ENCODE measurements at regions not wholly inside any gene's neighbourhood (a gene's known extent, or its start where the extent isn't known, plus 50 kb on each side); places are given as distances from the start of the nearest gene placed in this dataset.

DNA sequence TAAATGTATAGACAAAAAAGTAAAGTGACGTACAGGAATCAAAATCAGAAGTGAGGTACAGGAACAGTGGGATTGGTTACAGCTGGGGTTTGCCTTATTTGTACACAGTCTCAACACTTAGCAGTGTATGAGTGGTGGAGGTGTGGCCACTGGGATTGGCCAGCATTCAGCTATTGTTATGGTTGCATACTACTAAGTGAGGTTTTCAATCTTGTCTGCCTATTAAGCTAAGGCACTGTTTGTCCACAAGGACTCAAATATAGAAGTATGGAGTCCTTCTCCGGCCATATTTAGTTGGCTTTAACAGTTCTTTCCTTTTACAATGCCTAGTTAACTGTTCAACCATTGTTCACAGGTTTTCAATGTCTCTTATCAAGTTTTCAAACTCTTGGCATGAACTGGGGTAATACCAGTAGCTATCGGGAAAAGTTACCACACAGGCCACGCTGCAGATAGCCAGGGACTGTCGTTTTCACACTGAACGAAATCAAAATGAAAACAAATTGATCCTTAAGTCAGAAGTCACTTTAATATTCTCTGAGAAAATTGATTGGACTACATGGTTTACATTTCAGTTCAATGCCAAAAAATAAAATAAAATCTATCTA, 176.0 kb upstream of the FREM1 start:
- Histone ChIP-seq H3K4me3 (ENCODE audit: low read depth in 2 of 2, low read length in 2 of 2) (no peak overlapping the region), H3K27me3 (ENCODE audit: control insufficient read depth, insufficient read depth, low read length) (no peaks in the 10 kb centered on the region), H3K36me3 (ENCODE audit: control insufficient read depth, insufficient read depth, low read length) (no peaks in the 10 kb centered on the region), H3K4me1 (ENCODE audit: control insufficient read depth, insufficient read depth, low read length) (no peaks in the 10 kb centered on the region), H3K27ac (ENCODE audit: low read length) (no peak overlapping the region), H3K9me3 (ENCODE audit: control insufficient read depth, insufficient read depth, low read depth, low read length) (no peaks in the 10 kb centered on the region)
- no TSS peak for BruUV-seq (replicated peaks)
- TF ChIP-seq, protein P1, sequence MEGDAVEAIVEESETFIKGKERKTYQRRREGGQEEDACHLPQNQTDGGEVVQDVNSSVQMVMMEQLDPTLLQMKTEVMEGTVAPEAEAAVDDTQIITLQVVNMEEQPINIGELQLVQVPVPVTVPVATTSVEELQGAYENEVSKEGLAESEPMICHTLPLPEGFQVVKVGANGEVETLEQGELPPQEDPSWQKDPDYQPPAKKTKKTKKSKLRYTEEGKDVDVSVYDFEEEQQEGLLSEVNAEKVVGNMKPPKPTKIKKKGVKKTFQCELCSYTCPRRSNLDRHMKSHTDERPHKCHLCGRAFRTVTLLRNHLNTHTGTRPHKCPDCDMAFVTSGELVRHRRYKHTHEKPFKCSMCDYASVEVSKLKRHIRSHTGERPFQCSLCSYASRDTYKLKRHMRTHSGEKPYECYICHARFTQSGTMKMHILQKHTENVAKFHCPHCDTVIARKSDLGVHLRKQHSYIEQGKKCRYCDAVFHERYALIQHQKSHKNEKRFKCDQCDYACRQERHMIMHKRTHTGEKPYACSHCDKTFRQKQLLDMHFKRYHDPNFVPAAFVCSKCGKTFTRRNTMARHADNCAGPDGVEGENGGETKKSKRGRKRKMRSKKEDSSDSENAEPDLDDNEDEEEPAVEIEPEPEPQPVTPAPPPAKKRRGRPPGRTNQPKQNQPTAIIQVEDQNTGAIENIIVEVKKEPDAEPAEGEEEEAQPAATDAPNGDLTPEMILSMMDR (IDR thresholded peaks at IDR 0.05) = no peak
- TF ChIP-seq SIN3A (IDR thresholded peaks at IDR 0.05; ENCODE audit: borderline replicate concordance, insufficient read depth, low read depth, low read length) (no peak), POLR2AphosphoS5 (IDR thresholded peaks at IDR 0.05; ENCODE audit: low read depth, low read length) (no peak), REST (IDR thresholded peaks at IDR 0.05; ENCODE audit: insufficient read depth in 1 of 2, low read depth in 2 of 2, low read length in 1 of 2) (no peak), TCF7L2 (IDR thresholded peaks at IDR 0.05; ENCODE audit: low read depth, low read length) (no peak)
- POLR2A ChIA-PET = no interaction called here
- DNase-seq (ENCODE audit: low read depth, low spot score) (no peak), ATAC-seq (no peak)
- intact Hi-C loops (cut with micrococcal nuclease; ENCODE audit: unreplicated experiment) = no loop called here
- in situ Hi-C loops (cut with HindIII; ENCODE audit: low pct_unique_long_range_greater_than_20kb, low sequenced_read_pairs) = no loop called here
- CTCF ChIA-PET = no interaction called here

DNA sequence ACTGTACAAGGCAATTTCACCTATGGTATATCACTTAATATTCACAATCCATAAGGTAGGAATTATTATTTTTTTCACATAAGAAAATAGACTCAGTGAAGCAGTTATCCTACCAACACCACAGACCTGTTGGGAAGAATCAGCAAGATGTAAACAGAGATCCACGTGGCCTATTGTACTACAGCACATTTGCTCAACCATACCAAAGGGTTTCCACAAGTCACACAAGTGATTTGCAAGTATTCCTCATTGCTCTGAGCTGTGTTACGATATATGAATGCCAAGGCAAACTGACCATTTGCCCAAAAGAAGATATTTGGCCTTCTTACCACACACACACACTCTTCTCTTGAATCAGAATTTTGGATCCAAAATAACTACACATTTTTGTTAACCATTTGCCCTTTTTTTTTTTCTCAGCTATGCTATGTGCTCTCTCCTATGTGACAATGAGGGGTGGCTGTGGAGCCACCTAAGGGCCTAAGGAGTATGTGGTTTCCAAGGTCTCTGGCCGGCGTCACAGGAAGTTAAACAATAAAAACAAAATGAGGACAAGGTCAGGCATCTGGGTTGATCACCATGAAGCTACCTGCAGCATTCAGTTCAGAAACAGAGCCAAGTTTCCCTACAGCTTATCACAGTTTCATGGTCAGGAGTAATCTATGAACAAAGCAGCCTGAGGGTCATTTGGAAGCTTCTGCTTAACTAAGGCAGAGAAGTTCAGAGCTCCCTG, 171.0 kb upstream of the FREM1 start:
- H3K4me3 ChIP-seq (ENCODE audit: low read depth in 2 of 2, low read length in 2 of 2) = no peak overlapping the region
- in situ Hi-C loops (cut with HindIII; ENCODE audit: low pct_unique_long_range_greater_than_20kb, low sequenced_read_pairs) = no loop called here
- ATAC-seq (no peak), DNase-seq (ENCODE audit: low read depth, low spot score) (no peak)
- H3K9me3 ChIP-seq (ENCODE audit: control insufficient read depth, insufficient read depth, low read depth, low read length) = no peaks in the 10 kb centered on the region
- no TSS peak for BruUV-seq (replicated peaks)
- CTCF ChIA-PET = interaction anchor here (0.7 kb wide), 1 partner anchor 20 kb away, joined by 3 read pairs; no protein-coding TSS in a partner anchor
- TF ChIP-seq TCF7L2 (IDR thresholded peaks at IDR 0.05; ENCODE audit: low read depth, low read length) (no peak), POLR2AphosphoS5 (IDR thresholded peaks at IDR 0.05; ENCODE audit: low read depth, low read length) (no peak), REST (IDR thresholded peaks at IDR 0.05; ENCODE audit: insufficient read depth in 1 of 2, low read depth in 2 of 2, low read length in 1 of 2) (no peak), SIN3A (IDR thresholded peaks at IDR 0.05; ENCODE audit: borderline replicate concordance, insufficient read depth, low read depth, low read length) (no peak)
- TF ChIP-seq, protein P1 (IDR thresholded peaks at IDR 0.05) = no peak
- intact Hi-C loops (cut with micrococcal nuclease; ENCODE audit: unreplicated experiment) = no loop called here
- H3K27me3 ChIP-seq (ENCODE audit: control insufficient read depth, insufficient read depth, low read length) = no peaks in the 10 kb centered on the region
- POLR2A ChIA-PET = no interaction called here
- no peaks in the 10 kb centered on the region for H3K36me3 ChIP-seq (ENCODE audit: control insufficient read depth, insufficient read depth, low read length)
- H3K27ac ChIP-seq (ENCODE audit: low read length) = no peak overlapping the region
- H3K4me1 ChIP-seq (ENCODE audit: control insufficient read depth, insufficient read depth, low read length) = no peaks in the 10 kb centered on the region
